IMR-90 (cell line): ENCODE measurements at regions not wholly inside any gene's neighbourhood (a gene's known extent, or its start where the extent isn't known, plus 50 kb on each side); places are given as distances from the start of the nearest gene placed in this dataset.
"Not testable (repeated sequence)": the region's sequence is repeated elsewhere in the genome, so short reads cannot be mapped to it uniquely, and the experiment has no call there.

Experiments used
- ATAC-seq: fragments of 200-7000 bp; cut with Tn5 transposase; 2 replicates; pipeline ENCODE4 v1.9.1; 2020; ENCODE audit warnings: low read depth, mild to moderate bottlenecking, moderate library complexity
- BruUV-seq: library from RNA; stranded (reverse); fragments of 400-500 nt; replicated peaks from 2 replicates; lab custom pipeline; 2021; lab: Mats Ljungman, UMichigan
- CTCF ChIA-PET: fragments of 300-600 bp; formaldehyde crosslinking; extraction: SDS; loops from one replicate; lab custom pipeline; 2021; ENCODE audit warnings: antibody characterized with exemption; lab: Yijun Ruan, JAX
- POLR2A ChIA-PET: fragments of 300-600 bp; sonication (Branson Sonifier 250); formaldehyde crosslinking; loops from one replicate; lab custom pipeline; 2022; ENCODE audit warnings: antibody characterized with exemption; ENCODE audit not compliant: unreplicated experiment; lab: Charles Lee
- DNase-seq: peaks from one replicate; pipeline ENCODE4 v3.0.0; 2013
- H2AFZ ChIP-seq: replicated peaks from 2 replicates; pipeline ENCODE3; 2013; ENCODE audit warnings: low read length, mild to moderate bottlenecking; ENCODE audit not compliant: poor library complexity
- H2AK5ac ChIP-seq: 2 replicates; pipeline ENCODE4 v1.6.1; 2013; ENCODE audit warnings: low read depth, low read length, inconsistent platforms
- H2AK9ac ChIP-seq: replicated peaks from 2 replicates; pipeline ENCODE3; 2013; ENCODE audit warnings: mild to moderate bottlenecking, low read depth, low read length, moderate library complexity; ENCODE audit not compliant: poor library complexity
- H2BK120ac ChIP-seq: 2 replicates; pipeline ENCODE4 v1.6.1; 2013; ENCODE audit warnings: low read depth, low read length, inconsistent platforms
- H2BK15ac ChIP-seq: 3 replicates; pipeline ENCODE4 v1.6.1; 2013; ENCODE audit warnings: low read depth, low read length, inconsistent platforms
- H2BK20ac ChIP-seq: 2 replicates; pipeline ENCODE4 v1.6.1; 2013; ENCODE audit warnings: low read depth, mild to moderate bottlenecking, inconsistent platforms, low read length, moderate library complexity
- H2BK5ac ChIP-seq: 2 replicates; pipeline ENCODE4 v1.6.1; 2013; ENCODE audit warnings: mild to moderate bottlenecking, low read depth, low read length, inconsistent platforms; ENCODE audit not compliant: poor library complexity, severe bottlenecking
- H3K14ac ChIP-seq: replicated peaks from 2 replicates; pipeline ENCODE4 v1.6.1; 2013; ENCODE audit warnings: low read depth, low read length, inconsistent platforms
- H3K18ac ChIP-seq: 2 replicates; pipeline ENCODE4 v1.6.1; 2013; ENCODE audit warnings: low read depth, low read length, control low read depth
- H3K23ac ChIP-seq: 2 replicates; pipeline ENCODE4 v1.6.1; 2013; ENCODE audit warnings: low read depth, low read length, inconsistent platforms
- H3K27ac ChIP-seq: 2 replicates; pipeline ENCODE4 v1.5.1; 2013; ENCODE audit warnings: mild to moderate bottlenecking, control low read depth, low read length; ENCODE audit not compliant: insufficient read depth
- H3K27me3 ChIP-seq: 2 replicates; pipeline ENCODE4 v1.6.1; 2013; ENCODE audit warnings: low read length; ENCODE audit not compliant: control insufficient read depth, insufficient read depth
- H3K36me3 ChIP-seq: 2 replicates; pipeline ENCODE4 v1.6.1; 2013; ENCODE audit warnings: low read length, mixed read lengths; ENCODE audit not compliant: control insufficient read depth, insufficient read depth
- H3K4ac ChIP-seq: 2 replicates; pipeline ENCODE4 v1.6.1; 2013; ENCODE audit warnings: low read depth, low read length, inconsistent platforms
- H3K4me1 ChIP-seq: 2 replicates; pipeline ENCODE4 v1.6.1; 2013; ENCODE audit warnings: low read length, mixed read lengths; ENCODE audit not compliant: control insufficient read depth, insufficient read depth
- H3K4me2 ChIP-seq: 2 replicates; pipeline ENCODE4 v1.6.1; 2013; ENCODE audit warnings: low read depth, mild to moderate bottlenecking, control low read depth, low read length, moderate library complexity
- H3K4me3 ChIP-seq: 2 replicates; pipeline ENCODE4 v1.5.1; 2013; ENCODE audit warnings: low read depth, mild to moderate bottlenecking, control low read depth, low read length, moderate library complexity; ENCODE audit not compliant: insufficient read depth
- H3K56ac ChIP-seq: 2 replicates; pipeline ENCODE4 v1.6.1; 2013; ENCODE audit warnings: low read length, inconsistent platforms; ENCODE audit not compliant: insufficient read depth; ENCODE audit errors: extremely low read depth
- H3K79me1 ChIP-seq, 2 experiments: 2 replicates each; pipeline ENCODE4 v1.6.1; 2013; ENCODE audit warnings: low read length in 2 of 2, inconsistent platforms in 1 of 2, low read depth in 1 of 2
- H3K9ac ChIP-seq: 2 replicates; pipeline ENCODE4 v1.6.1; 2013; ENCODE audit warnings: low read depth, low read length, control low read depth
- H3K9me1 ChIP-seq: 2 replicates; pipeline ENCODE4 v1.6.1; 2013; ENCODE audit warnings: low read length, inconsistent platforms; ENCODE audit not compliant: insufficient read depth
- H3K9me3 ChIP-seq: 2 replicates; pipeline ENCODE4 v1.6.1; 2013; ENCODE audit warnings: low read length; ENCODE audit not compliant: control insufficient read depth, insufficient read depth
- H4K20me1 ChIP-seq: 2 replicates; pipeline ENCODE4 v1.6.1; 2013; ENCODE audit warnings: low read length, inconsistent platforms; ENCODE audit not compliant: insufficient read depth
- H4K5ac ChIP-seq: 2 replicates; pipeline ENCODE4 v1.6.1; 2013; ENCODE audit warnings: mild to moderate bottlenecking, low read depth, low read length, control low read depth
- H4K8ac ChIP-seq, 2 experiments: 2 replicates each; pipeline ENCODE4 v1.6.1; 2013; ENCODE audit warnings: low read depth in 2 of 2, low read length in 2 of 2, control low read depth in 1 of 2, inconsistent platforms in 1 of 2
- H4K91ac ChIP-seq: 2 replicates; pipeline ENCODE4 v1.6.1; 2013; ENCODE audit warnings: low read depth, low read length, inconsistent platforms; ENCODE audit not compliant: insufficient read depth
- WGBS, 2 experiments: methylation state at CpG; one replicate each; pipeline versions ENCODE4 v1.1.5 to v1.1.7; 2013; ENCODE audit warnings: missing lambda C conversion rate in 2 of 2; ENCODE audit not compliant: insufficient read length in 1 of 2; ENCODE audit errors: extremely low coverage in 2 of 2; 5-methylcytosine and 5-hydroxymethylcytosine counted together
- dilution Hi-C: fragments of 300-500 bp; cut with HindIII; formaldehyde crosslinking; loops from one replicate; pipeline ENCODE4 v1.14.3; 2018; ENCODE audit warnings: low sequenced_read_pairs; ENCODE audit not compliant: unreplicated experiment
- in situ Hi-C: fragments of 300-500 bp; cut with MboI; formaldehyde crosslinking; loops from 3 replicates; pipeline ENCODE4 v1.14.3; 2019; ENCODE audit warnings: low sequenced_read_pairs, inconsistent platforms, mixed read lengths
- intact Hi-C: fragments of 100-400 bp; cut with micrococcal nuclease; formaldehyde crosslinking; loops from 2 replicates; pipeline ENCODE4 v1.10.0; 2022

DNA sequence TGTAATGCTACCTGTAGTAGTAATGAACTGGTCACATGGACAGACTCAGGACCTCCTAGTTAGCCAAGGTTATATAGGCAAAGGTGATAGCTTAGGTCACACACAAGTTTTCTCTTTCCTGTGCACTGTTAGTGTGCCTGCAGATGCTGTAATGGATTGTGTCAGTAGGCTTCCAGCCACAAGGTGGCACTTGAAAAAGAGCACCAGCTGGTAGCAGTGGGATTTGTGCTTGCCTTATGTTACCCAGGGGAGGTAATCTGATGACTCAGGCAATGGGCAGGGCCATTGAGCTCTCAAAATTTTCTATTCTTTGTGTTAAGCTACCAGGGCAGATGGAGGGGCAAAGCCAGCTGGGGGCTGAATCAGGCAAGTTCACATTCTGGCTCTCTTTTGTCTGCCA lies 562.6 kb upstream of the TPTE start:
- H2BK5ac ChIP-seq, ATAC-seq, H3K36me3 ChIP-seq, H3K9me3 ChIP-seq, H3K79me1 ChIP-seq, CTCF ChIA-PET, H3K27ac ChIP-seq, H2AK5ac ChIP-seq, H3K14ac ChIP-seq, intact Hi-C loops, H4K91ac ChIP-seq, H4K20me1 ChIP-seq, DNase-seq, H2BK120ac ChIP-seq, H2BK15ac ChIP-seq, H3K9ac ChIP-seq, H2AK9ac ChIP-seq, POLR2A ChIA-PET, BruUV-seq, in situ Hi-C loops, H3K4ac ChIP-seq, H4K8ac ChIP-seq, H3K9me1 ChIP-seq, H3K4me1 ChIP-seq, H2BK20ac ChIP-seq, H2AFZ ChIP-seq, H4K5ac ChIP-seq, H3K4me2 ChIP-seq, H3K4me3 ChIP-seq, H3K18ac ChIP-seq, H3K27me3 ChIP-seq, H3K56ac ChIP-seq, H3K23ac ChIP-seq, dilution Hi-C loops: not testable (repeated sequence)

- H2BK5ac ChIP-seq, H4K8ac ChIP-seq, H3K79me1 ChIP-seq, H3K4me3 ChIP-seq, H2BK15ac ChIP-seq, DNase-seq, H3K18ac ChIP-seq, H4K91ac ChIP-seq, H2AK5ac ChIP-seq, H2AK9ac ChIP-seq, H4K20me1 ChIP-seq, H3K56ac ChIP-seq, H3K4me1 ChIP-seq, CTCF ChIA-PET, in situ Hi-C loops, H2AFZ ChIP-seq, POLR2A ChIA-PET, H3K27ac ChIP-seq, H2BK20ac ChIP-seq, H3K4me2 ChIP-seq, H4K5ac ChIP-seq, H3K9me3 ChIP-seq, ATAC-seq, H3K23ac ChIP-seq, BruUV-seq, H3K27me3 ChIP-seq, H3K9me1 ChIP-seq, H2BK120ac ChIP-seq, H3K14ac ChIP-seq, H3K9ac ChIP-seq, H3K36me3 ChIP-seq, H3K4ac ChIP-seq, intact Hi-C loops, dilution Hi-C loops: not testable (repeated sequence)
- no CpG with 5 or more reads among the region's 4 CpGs for WGBS, 2 experiments
Observed at GRCh38 chr21:9959220-9959964, 562.0 kb upstream of the TPTE start.
